ENCODE measurements at regions not wholly inside any gene's neighbourhood (a gene's known extent, or its start where the extent isn't known, plus 50 kb on each side); places are given as distances from the start of the nearest gene placed in this dataset.

DNA sequence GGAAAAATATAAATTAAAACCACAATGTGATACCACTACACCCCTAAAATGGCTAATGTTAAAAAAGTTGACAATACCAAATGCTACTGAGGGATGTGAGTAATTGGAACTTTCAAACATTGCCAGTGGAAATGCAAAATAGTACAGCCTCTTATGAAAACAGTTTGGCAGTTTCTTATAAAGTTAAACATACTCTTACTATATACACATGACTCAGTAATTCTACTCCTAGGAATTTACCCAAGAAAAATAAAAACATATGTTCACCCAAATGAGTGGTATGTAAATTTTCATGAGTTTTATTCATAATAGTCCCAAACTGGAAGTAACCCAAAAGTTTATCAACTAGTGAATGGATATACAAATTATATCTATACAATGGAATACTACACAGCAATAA, 228.0 kb downstream of the CYP26B1 start:
- intact Hi-C loops (cut with micrococcal nuclease; ENCODE audit: unreplicated experiment): loop anchor here (5.0 kb wide), 1 partner anchor 828 kb away; no protein-coding TSS in a partner anchor
- TF ChIP-seq, protein P1, sequence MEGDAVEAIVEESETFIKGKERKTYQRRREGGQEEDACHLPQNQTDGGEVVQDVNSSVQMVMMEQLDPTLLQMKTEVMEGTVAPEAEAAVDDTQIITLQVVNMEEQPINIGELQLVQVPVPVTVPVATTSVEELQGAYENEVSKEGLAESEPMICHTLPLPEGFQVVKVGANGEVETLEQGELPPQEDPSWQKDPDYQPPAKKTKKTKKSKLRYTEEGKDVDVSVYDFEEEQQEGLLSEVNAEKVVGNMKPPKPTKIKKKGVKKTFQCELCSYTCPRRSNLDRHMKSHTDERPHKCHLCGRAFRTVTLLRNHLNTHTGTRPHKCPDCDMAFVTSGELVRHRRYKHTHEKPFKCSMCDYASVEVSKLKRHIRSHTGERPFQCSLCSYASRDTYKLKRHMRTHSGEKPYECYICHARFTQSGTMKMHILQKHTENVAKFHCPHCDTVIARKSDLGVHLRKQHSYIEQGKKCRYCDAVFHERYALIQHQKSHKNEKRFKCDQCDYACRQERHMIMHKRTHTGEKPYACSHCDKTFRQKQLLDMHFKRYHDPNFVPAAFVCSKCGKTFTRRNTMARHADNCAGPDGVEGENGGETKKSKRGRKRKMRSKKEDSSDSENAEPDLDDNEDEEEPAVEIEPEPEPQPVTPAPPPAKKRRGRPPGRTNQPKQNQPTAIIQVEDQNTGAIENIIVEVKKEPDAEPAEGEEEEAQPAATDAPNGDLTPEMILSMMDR (IDR thresholded peaks at IDR 0.05; ENCODE audit: unreplicated experiment): no peak
- CTCF ChIA-PET: interaction anchor here (6.6 kb wide), 1 partner anchor 230 kb away, joined by 118 read pairs; no protein-coding TSS in a partner anchor
- H3K4me1 Mint-ChIP-seq (ENCODE audit: low read depth, unreplicated experiment): no peaks in the 10 kb centered on the region
- H3K27me3 Mint-ChIP-seq (ENCODE audit: unreplicated experiment): peaks cover 18% of the 10 kb centered on the region
- no TSS peak for BruUV-seq (replicated peaks)
- H3K9me3 Mint-ChIP-seq (ENCODE audit: low read depth, unreplicated experiment): peaks cover 4% of the 10 kb centered on the region
- DNase-seq: no peak
- H3K4me3 Mint-ChIP-seq (ENCODE audit: low read depth, unreplicated experiment): no peak overlapping the region
- H3K27ac Mint-ChIP-seq (ENCODE audit: unreplicated experiment): no peak overlapping the region
- no peaks in the 10 kb centered on the region for H3K36me3 Mint-ChIP-seq (ENCODE audit: insufficient read depth, unreplicated experiment)

DNA sequence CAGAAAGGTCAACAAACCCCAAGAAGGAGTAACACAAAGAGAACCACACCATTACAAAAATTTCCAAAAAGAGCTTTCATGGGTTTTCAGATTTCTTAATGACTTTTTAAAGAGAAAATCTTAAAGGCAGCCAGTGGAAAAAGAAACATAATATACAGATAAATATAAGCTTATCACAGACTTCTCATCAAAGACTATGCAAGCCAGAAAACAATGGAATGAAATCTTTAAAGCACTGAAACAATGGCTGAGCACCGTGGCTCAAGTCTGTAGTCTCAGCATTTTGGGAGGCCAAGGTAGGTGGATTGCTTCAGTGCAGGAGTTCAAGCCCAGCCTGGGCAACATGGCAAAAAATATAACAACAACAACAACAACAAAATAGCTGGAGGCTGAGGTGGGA, 237.4 kb downstream of the CYP26B1 start:
- TF ChIP-seq, protein P1 (IDR thresholded peaks at IDR 0.05; ENCODE audit: unreplicated experiment): no peak
- H3K4me1 Mint-ChIP-seq (ENCODE audit: low read depth, unreplicated experiment): no peaks in the 10 kb centered on the region
- no TSS peak for BruUV-seq (replicated peaks)
- CTCF ChIA-PET: interaction anchor here (0.5 to 1.1 kb wide), 2 partner anchors 9 to 1114 kb away, joined by 3 to 4 read pairs; no protein-coding TSS in a partner anchor
- no peaks in the 10 kb centered on the region for H3K36me3 Mint-ChIP-seq (ENCODE audit: insufficient read depth, unreplicated experiment)
- no peak overlapping the region for H3K27ac Mint-ChIP-seq (ENCODE audit: unreplicated experiment)
- intact Hi-C loops (cut with micrococcal nuclease; ENCODE audit: unreplicated experiment): no loop called here
- DNase-seq: no peak
- H3K4me3 Mint-ChIP-seq (ENCODE audit: low read depth, unreplicated experiment): no peak overlapping the region
- H3K9me3 Mint-ChIP-seq (ENCODE audit: low read depth, unreplicated experiment): no peaks in the 10 kb centered on the region
- peaks cover 29% of the 10 kb centered on the region for H3K27me3 Mint-ChIP-seq (ENCODE audit: unreplicated experiment)

DNA sequence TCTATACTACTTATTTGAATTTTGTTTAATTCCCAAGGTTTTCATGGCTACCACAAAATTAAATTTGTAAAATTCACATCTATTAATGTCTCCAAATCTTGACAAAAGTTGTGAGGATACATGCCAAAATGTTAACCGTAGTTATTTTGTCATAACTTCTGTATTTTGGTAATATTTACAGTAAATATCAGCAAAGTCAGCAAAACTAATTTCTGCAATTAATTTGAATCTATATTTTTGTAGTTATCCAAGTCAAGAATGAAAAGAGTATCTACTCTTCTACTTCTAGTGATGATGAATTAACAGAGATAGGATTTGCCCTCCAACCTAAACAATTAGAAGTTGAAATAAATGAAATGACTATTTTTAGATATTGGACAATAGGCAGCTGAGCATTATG, 238.9 kb downstream of the CYP26B1 start:
- H3K4me1 Mint-ChIP-seq (ENCODE audit: low read depth, unreplicated experiment): no peaks in the 10 kb centered on the region
- intact Hi-C loops (cut with micrococcal nuclease; ENCODE audit: unreplicated experiment): no loop called here
- TF ChIP-seq, protein P1 (IDR thresholded peaks at IDR 0.05; ENCODE audit: unreplicated experiment): no peak
- BruUV-seq (replicated peaks): no TSS peak
- H3K27ac Mint-ChIP-seq (ENCODE audit: unreplicated experiment): no peak overlapping the region
- no peaks in the 10 kb centered on the region for H3K9me3 Mint-ChIP-seq (ENCODE audit: low read depth, unreplicated experiment)
- no peak for DNase-seq
- CTCF ChIA-PET: no interaction called here
- H3K4me3 Mint-ChIP-seq (ENCODE audit: low read depth, unreplicated experiment): no peak overlapping the region
- peaks cover 42% of the 10 kb centered on the region for H3K27me3 Mint-ChIP-seq (ENCODE audit: unreplicated experiment)
- no peaks in the 10 kb centered on the region for H3K36me3 Mint-ChIP-seq (ENCODE audit: insufficient read depth, unreplicated experiment)

DNA sequence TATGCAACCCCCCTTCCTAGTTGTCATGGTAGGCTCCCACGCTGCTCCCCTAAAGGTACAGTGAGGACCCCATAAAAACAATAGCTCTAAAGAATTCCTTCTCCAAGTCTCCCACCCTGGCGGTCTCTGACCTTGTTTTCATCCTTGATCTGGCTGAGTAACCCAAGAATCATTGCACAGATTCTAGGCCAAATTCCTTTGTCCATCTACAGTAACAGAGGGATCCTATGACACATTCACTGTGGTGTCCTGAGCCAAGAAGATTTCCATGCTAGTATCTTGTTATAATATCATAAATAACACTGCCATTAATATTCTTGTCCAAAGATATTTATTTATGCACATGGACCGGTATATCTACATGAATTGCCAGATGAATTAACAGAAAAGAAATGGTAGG, 240.2 kb downstream of the CYP26B1 start:
- Mint-ChIP-seq H3K36me3 (ENCODE audit: insufficient read depth, unreplicated experiment) (no peaks in the 10 kb centered on the region), H3K4me1 (ENCODE audit: low read depth, unreplicated experiment) (no peaks in the 10 kb centered on the region), H3K27me3 (ENCODE audit: unreplicated experiment) (peaks cover 44% of the 10 kb centered on the region), H3K9me3 (ENCODE audit: low read depth, unreplicated experiment) (no peaks in the 10 kb centered on the region), H3K27ac (ENCODE audit: unreplicated experiment) (no peak overlapping the region), H3K4me3 (ENCODE audit: low read depth, unreplicated experiment) (no peak overlapping the region)
- intact Hi-C loops (cut with micrococcal nuclease; ENCODE audit: unreplicated experiment): no loop called here
- BruUV-seq (replicated peaks): no TSS peak
- DNase-seq: no peak
- TF ChIP-seq, protein P1 (IDR thresholded peaks at IDR 0.05; ENCODE audit: unreplicated experiment): no peak
- CTCF ChIA-PET: no interaction called here

Data from Calu3 (cell line).